Stimulated activated CD4-positive, alpha-beta T cell treated with anti-CD3 and anti-CD28 coated beads, Interleukin-1b, Interleukin-23, amount 100 ng/mL, for 48 hours (primary cell): ENCODE measurements at regions not wholly inside any gene's neighbourhood (a gene's known extent, or its start where the extent isn't known, plus 50 kb on each side); places are given as distances from the start of the nearest gene placed in this dataset.

ENCODE experiments used
- DNase-seq: peaks from one replicate; pipeline ENCODE4 v3.0.0-alpha.2; 2020

- no peak for DNase-seq
These were observed 863.4 kb upstream of the KLHL29 start for GRCh38 chr2:22521620-22522019.

GRCh38 chr2:22525681-22526080 lies 859.3 kb upstream of the KLHL29 start:
- no peak for DNase-seq

- no peak for DNase-seq
These were observed 854.8 kb upstream of the KLHL29 start for GRCh38 chr2:22530131-22530530.

GRCh38 chr2:22536133-22536532 lies 848.8 kb upstream of the KLHL29 start:
- no peak for DNase-seq

GRCh38 chr2:22554453-22554852 lies 830.5 kb upstream of the KLHL29 start:
- DNase-seq = no peak

- DNase-seq = no peak
These were observed 827.6 kb upstream of the KLHL29 start for GRCh38 chr2:22557406-22557805.

GRCh38 chr2:22560021-22560420 lies 825.0 kb upstream of the KLHL29 start:
- no peak for DNase-seq

GRCh38 chr2:22579341-22579740 lies 805.6 kb upstream of the KLHL29 start:
- no peak for DNase-seq

GRCh38 chr2:22582107-22582506 lies 802.9 kb upstream of the KLHL29 start:
- no peak for DNase-seq

- no peak for DNase-seq
These were observed 788.7 kb upstream of the KLHL29 start for GRCh38 chr2:22596306-22596705.

GRCh38 chr2:22600156-22600555 lies 784.8 kb upstream of the KLHL29 start:
- DNase-seq = no peak

- DNase-seq = no peak
These were observed 784.0 kb upstream of the KLHL29 start for GRCh38 chr2:22600999-22601398.

GRCh38 chr2:22604136-22604535 lies 780.8 kb upstream of the KLHL29 start:
- DNase-seq = no peak

GRCh38 chr2:22616031-22616430 lies 768.9 kb upstream of the KLHL29 start:
- DNase-seq = no peak

GRCh38 chr2:22623620-22624019 lies 761.4 kb upstream of the KLHL29 start:
- no peak for DNase-seq

- DNase-seq = no peak
These were observed 758.4 kb upstream of the KLHL29 start for GRCh38 chr2:22626621-22627020.

GRCh38 chr2:22628221-22628620 lies 756.8 kb upstream of the KLHL29 start:
- DNase-seq = no peak

- no peak for DNase-seq
These were observed 756.1 kb upstream of the KLHL29 start for GRCh38 chr2:22628906-22629305.

GRCh38 chr2:22634167-22634566 lies 750.8 kb upstream of the KLHL29 start:
- no peak for DNase-seq

GRCh38 chr2:22656426-22656825 lies 728.6 kb upstream of the KLHL29 start:
- DNase-seq = no peak

- no peak for DNase-seq
These were observed 711.5 kb upstream of the KLHL29 start for GRCh38 chr2:22673529-22673928.

- no peak for DNase-seq
These were observed 701.1 kb upstream of the KLHL29 start for GRCh38 chr2:22683914-22684313.

GRCh38 chr2:22690096-22690495 lies 694.9 kb upstream of the KLHL29 start:
- DNase-seq = no peak

GRCh38 chr2:22691666-22692065 lies 693.3 kb upstream of the KLHL29 start:
- no peak for DNase-seq

GRCh38 chr2:22692746-22693145 lies 692.2 kb upstream of the KLHL29 start:
- DNase-seq = no peak

- DNase-seq = no peak
These were observed 690.7 kb upstream of the KLHL29 start for GRCh38 chr2:22694300-22694699.
